Right renal cortex interstitium (tissue), 3 donors: ENCODE measurements at regions not wholly inside any gene's neighbourhood (a gene's known extent, or its start where the extent isn't known, plus 50 kb on each side); places are given as distances from the start of the nearest gene placed in this dataset.

Experiments used
- DNase-seq, 3 donors: peaks; one replicate each; pipeline ENCODE4 v3.0.0-alpha.2; 2013; ENCODE audit warnings: low read depth in 3 of 3, low spot score in 2 of 3

DNA sequence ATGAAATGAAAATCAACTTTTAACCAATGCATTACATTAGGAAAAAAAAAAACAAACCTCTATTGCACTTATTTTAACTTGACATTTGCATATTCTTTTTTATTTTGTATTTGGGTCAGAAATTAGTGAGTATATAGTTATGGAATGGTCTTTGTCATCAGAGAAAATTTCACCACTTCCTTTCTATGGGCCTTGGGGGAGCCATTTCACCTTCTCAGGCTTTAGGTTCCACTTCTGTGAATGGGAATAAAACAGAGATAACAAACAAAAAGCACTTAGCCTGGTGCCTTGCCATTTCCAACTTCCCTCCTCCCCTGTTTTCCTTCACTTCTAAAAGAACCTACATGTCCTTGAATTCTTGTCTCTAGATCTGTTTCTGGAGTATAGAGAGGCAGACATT lies 168.0 kb upstream of the STT3B start:
- DNase-seq: no peak

DNA sequence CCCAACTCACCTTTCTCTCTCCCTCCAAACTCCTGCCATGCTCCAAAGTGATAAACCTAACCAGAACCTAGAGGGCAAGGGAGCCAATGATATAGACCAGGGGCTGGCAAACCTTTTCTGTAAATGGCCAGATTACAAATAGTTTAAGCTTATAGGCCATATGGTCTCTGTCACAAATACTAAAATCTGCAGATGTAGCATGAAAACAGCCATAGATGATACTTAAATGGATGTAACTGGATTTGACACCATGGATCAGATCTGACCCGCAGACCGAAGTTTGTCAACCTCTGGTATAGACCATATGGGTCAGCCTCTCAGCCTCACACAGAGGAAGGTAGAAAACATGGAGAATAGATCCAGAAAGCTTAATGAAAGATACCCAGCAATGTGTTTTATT lies 165.2 kb upstream of the STT3B start:
- no peak for DNase-seq

DNA sequence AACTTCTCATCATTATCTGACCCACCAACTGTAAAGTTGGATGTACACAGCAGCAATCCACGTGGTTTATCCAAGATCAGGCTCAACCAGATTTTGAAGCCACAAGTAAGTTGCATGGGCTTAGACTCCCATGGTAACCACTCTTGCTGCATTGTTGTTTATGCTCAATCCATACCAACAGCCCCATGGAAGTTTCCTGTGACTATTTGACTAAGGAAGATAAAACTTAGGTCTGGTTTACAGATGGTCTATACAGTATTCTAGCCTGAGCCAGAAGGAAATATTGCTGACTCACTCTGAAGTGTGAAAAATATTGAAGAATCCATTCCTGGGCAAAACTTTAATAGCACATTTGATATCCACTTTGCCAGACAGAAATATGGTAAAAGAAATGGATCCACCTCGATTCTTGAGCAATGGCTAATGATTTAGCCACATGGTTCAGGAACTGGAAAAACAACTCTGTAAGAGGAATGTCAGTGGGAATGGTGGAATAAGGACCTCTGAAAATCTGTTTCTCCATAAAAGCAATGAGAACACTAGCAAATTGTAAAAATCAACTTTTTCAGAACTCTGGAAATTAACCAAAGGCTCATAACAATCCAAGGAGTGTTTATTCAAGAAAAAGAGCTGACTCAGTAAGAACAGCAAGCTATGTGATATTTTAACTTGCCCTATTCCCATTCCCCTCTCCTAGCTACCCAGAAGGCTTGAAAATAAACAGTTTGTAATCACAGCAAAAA lies 162.9 kb upstream of the STT3B start:
- DNase-seq: no peak

DNA sequence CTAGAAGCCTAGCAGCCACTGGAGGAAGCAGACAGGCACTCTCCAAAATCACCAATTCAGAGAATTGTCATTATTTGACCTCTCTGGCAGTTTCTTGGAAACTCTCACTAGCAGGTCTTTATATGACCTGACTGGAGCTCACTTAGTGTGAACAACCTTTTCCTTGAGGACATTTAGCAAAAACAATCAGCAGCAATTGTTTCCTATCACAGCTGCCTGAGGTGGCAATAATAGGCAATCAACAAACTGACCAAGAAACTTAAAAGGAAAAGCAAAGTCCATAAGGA lies 162.4 kb upstream of the STT3B start:
- no peak for DNase-seq

DNA sequence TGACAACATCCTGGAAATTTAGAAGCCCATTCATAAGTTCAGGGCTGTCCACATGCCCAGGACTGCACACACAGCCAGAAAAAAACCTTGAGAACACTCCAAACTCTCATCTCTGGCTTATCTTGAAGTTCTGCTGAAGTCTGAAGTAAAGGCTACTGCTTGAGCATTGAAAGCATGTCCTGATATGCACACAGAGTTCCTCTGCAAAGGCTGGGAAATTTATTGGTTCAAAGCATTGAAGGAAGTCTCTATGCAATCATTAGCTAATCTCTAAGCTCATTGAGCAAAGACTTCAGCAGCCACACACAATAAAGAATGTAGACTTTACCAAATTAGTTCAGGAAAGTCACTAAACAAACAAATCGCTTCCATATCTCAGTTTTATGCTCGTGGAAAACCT lies 162.0 kb upstream of the STT3B start:
- DNase-seq: no peak

DNA sequence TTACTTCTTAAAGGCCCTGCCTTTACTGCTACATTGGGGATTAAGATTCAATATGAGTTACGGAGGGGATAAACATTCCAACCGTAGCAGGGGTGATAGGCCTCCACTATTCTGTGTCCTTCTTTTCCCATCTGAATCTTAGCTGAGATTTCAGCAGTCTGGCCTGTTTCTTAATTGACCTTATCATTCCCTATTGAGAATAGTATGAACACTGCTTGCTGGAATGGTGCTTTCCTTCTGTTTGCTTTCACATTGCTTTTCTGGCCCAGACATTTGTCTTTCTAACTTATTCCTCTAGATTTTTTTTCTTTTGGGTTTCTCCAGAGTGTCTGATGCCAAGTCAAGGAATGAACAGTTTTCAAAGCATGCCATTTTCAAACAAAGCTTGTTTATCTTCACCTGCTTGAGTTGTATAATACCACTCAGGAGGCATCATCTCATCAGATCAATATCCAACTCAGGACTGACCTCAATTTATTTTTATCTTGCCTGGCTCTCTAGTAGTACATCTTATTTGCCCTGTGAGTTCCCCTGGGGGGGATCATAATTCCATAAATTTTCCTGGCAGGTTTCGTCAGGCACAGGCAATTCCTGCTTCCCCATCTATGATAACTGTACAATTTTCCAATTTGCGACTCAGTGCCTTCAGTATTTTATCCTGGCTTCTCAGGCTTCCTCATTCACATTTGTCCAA lies 161.1 kb upstream of the STT3B start:
- DNase-seq: no peak

DNA sequence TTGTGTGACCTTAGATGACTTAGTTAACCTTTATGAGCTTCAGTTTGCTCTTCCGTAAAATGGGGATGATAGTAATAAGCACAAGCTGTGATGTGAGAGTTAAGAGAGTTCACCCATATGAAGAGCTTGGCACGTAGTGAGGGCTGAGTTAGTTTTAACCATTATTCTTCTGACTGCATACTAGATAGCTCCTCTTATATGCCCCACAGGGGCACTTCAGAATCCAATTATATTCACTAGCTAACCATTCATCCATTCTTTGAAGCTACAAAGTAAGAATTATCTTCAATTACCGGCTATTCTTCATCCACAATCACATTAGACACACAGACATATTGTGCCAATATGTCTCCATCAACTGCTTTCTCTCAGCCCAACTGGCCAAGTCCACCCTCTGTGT lies 159.0 kb upstream of the STT3B start:
- DNase-seq: no peak

DNA sequence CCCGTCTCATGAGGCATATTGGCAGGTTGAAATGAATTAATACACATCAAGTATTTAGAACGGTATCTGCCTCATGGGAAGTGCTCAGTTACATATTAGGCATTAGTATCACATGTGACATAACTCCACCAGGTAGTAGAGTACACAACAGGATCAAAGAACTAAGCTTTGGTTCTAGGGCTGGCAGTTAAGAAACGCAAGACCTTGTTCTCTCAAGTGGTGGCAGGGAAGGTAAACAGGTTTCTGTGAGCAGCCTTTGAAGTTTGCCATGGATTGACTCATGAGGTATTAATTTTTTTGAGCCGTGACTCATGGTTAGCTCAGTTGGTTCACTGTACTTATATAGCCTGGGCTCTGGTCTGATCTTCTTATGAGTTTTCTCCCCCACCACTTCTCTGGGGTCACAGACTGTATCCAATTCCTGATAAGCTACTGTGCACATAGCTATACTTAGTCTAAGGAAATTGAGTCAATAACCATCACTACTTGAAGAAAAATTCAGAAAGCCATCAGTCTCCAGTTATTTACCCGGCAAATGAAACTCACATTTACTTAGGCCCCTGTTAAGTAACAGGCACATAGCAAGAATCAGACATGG lies 155.6 kb upstream of the STT3B start:
- no peak for DNase-seq

DNA sequence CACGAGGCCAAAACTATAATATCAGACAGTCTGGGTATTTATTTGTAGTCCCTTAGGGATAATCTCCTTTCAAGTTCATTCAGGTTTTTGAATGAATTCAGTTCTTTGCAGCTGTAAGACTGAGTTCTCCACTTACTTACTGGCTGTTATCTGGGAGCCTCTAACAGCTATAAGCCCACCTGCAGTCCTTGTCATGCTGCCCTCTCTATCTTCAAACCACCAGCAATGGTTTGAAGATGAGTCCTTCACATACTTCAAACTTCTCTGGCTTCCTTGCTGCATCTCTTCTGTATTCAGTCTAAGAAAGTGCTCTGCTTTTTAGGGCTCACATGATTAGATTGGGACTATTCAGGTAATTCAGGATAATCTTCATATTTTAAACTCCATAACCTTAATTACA lies 154.5 kb upstream of the STT3B start:
- no peak for DNase-seq

DNA sequence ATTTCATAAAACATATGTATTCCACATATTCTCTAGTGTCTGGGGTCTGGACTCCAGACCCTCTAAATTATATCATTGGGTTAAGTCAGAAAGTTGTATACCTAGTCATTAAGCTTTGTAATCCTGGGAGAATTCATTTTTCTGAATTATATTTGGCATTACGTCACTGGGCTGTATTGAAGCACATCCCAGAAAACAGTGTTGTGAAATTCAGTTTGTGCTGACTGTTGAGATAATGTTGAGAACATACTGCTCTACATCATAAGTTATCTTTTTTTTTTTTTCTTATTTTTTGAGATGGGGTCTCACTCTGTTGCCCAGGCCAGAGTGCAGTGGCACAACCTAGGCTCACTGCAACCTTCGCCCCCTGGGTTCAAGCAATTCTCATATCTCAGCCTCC lies 153.1 kb upstream of the STT3B start:
- DNase-seq: no peak

DNA sequence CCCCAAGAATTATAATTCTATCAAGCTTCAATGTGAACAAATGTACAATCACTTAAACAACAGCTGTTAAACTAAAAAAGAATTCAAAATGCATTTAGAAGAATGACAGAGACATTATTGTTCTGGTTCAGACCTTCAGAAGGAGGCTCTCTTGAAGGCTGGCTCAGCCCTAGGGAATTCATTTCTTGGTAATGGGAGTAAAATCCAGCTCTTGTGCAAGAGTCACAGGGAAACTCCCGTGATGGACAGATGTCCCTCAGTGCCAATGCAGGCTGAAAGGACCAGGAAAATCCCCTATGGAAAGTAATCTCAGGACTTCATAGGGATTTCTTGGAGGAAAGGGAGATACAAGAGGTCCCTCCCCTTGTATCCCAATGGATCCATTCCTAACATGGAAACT lies 149.9 kb upstream of the STT3B start:
- DNase-seq: no peak

DNA sequence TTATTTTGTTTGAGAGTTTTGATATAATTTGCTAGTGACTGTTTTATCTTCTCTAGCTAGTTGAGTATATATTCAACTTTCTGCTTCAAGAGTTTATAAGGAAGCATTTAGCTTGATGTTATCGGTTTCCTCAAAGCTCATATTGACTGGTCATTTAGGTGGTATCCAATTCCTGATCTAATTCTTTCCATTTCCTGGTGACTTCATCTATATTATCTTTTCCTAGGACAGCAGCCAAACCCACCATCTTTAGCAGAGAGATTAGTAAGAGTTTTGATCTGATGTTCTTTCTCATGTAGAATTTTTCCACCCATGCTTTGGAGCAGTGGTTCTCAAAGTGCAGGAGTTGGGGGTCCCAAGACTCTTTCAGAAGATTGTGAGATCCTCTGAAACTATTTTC lies 148.6 kb upstream of the STT3B start:
- DNase-seq: no peak

DNA sequence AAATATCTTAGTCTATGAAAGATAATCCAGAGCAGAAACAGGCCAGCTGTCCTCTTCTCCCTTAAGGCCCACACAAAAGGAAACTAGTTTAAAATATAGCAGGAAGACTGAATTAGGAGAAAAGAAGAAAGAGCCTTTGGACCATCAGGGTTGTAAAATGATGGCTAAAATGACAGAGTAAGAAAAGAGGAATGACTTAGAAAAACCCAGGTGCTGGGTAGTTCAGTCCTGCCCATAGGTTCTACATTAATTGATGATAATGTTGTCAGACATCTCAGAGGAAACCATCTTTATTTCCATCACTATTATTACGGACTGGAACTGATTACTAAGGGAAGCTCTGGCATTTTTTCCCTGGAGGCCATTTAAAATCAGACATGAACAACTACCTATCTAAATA lies 142.8 kb upstream of the STT3B start:
- no peak for DNase-seq

DNA sequence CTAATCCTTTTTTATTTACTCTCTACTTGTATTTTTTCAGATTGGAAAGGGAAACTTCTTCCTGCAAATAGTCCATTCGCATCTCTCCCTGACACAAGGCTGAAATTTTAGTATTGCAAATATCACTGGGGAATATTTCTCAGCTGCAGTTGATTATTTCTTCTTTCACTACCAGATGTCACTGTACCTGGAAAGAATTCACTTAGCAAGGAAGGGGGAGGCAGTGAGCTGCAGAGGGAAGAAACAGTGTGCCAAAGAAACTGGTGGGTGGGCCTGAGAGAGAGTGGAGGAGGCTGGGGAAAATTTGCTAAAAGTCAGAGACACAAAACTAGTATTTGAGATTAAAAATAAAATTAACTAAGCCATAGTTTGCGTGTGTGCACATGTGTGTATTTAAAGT lies 142.3 kb upstream of the STT3B start:
- no peak for DNase-seq

DNA sequence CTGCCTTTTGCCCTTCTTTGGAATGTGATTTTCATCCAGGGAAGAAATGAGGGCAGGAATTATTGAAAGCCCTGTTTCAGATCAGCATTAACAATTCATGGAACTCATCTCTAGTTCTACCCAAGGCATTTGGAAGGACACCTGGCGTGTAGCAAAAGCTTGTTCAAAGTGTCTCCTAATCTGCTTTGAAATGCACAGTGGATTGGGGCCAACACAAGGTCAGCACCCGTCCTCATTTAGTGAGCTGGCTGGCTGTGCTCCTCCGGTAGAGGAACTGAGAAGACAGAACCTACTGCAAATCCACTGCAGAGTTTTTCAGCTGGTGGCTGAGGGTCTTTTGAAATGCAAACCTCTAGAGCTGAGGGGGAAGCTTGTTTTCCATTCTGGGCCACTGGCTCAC lies 141.6 kb upstream of the STT3B start:
- DNase-seq: no peak

DNA sequence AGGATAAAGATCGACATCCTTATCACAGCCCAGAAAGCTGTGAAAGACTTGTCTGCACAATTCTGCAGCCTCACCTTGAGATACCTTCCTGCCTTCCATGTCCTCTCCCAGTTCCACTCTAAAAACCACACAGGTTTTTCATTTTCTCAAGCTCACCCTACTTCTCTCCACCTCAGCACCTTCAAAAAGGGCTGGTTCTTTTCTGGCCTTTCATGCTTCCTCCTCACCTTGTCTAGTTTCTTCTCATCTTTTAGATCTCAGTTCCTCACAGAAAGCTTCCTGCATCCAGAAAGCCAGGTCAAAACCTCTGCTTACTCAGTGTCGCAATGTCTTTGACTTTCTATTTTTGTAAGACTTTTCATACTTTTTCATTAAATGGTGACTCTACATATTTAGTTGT lies 140.2 kb upstream of the STT3B start:
- no peak for DNase-seq

DNA sequence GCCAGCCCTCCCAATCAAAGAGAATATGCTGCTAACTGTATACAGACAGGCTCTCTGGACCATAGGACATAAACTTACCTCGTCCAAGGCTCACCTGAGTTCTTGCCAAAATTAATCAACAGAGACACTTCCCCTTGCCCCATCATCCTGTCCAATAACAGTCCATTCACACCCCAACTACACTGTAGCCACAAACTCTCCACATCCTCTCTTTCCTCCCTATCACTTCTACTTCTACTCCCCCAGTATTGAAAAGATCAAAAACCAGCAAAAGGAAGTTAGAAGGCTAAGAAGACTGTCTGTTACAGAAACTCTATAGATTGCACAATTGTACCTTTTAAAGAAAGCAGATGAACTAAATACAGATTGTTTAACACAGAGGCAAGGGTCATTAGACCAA lies 133.5 kb upstream of the STT3B start:
- DNase-seq: no peak

DNA sequence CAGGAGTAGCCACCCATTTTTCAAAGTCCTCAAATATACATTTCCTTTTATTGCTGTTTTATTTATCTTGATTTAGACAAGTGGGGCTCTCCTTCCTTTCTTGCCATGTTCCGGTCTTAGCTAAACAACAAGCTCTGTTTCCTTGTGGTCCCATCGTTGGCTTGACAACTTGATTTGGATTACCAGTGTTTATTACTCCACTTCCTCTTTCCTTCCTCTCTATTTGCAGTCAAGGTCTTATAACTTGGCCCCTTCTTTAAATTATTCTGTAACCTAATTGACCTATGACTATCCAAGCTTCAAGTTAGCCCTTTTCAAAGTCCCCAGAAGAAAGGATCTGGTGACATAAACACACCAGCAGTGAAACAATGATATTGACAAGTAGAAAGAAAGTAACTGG lies 130.6 kb upstream of the STT3B start:
- no peak for DNase-seq

DNA sequence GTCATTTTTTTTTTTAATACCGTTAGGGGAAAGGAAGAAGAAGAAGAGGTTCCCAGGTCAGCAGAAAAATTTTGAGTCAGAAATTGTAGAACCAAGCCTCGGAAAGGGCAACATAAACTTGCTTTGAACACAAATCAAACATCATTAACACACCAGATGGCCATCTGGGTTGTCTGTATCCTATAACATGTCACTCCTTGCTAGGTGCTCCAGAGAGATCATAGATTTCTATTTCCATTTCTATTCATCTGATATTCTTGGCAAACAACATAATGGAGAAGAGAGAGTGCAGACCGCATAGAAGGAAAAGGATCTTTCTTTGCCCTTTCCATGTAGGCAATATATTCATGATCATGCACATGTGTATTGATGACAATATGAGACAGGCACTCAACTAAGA lies 129.5 kb upstream of the STT3B start:
- DNase-seq: no peak

DNA sequence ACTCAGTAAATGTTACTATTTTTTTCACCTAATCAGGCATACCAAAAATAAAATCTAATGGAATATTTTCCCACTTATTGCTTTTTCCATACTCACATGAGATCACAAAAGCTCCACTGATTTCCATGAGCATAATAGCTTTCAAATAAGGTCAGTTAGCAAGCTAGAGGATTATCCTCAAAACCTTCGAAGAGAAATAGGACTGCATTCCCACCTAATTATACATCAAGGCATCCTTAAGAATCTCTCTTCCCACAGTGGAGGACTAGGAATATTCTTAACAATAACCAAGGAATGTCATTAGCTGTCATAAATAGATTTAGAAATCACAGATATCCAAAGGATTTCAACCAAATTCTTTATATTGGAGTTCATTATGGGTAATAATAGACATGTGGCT lies 127.9 kb upstream of the STT3B start:
- no peak for DNase-seq

DNA sequence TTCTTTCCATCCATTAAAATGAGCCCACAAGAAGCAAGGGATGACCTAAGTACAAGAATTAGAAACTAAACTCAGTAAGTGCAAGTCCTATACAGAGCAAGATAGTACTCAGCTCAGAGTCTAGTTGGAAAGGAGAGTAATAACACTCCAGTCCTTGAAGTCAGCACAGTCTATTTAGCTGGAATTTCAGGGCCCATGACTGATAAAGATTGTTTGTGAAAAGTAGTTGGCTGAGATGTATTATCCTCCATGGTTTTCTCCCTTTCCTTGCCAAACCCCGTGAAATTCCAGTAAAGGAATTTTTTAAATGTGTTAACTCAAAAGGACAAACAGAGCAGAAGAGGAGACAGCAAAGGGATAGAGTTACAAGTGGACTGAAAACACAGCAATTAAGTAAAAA lies 127.2 kb upstream of the STT3B start:
- no peak for DNase-seq

DNA sequence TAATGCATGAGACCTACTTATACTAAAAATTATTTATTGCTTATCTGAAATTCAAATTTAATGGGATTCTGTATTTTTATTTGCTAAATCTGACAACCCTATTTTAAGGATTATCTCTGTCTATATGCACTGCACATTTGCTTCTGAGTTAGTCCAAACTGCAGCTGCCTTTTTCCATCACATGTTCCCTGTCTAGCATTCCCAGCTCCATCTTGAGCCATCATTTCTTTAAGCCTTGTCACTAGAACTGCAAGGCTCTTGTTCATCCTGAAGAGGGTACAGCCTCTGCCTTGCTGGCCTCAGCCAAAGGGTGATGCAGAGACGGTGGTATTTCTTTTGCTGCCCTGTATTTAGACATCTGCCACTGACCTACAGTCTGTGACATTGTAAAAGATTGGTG lies 125.8 kb upstream of the STT3B start:
- no peak for DNase-seq

DNA sequence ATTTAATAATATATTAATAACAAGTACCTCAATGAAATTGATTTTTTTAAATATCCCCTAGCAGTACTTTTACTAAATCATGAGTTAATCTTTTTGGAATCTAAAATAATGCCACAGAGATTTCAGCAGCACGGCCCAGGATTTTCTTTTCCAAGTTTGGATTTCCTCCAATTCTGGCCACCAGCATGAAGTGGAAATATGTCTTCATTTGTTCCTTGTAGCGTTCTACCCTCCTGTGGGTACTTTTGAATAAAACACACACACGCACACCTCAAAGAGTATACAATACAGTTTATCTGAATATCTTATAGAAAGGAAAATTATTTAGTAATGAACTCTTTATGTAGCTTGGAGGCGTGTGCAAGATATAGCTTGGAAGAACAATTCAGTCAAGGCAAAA lies 125.1 kb upstream of the STT3B start:
- DNase-seq: no peak
